Natural killer cell (primary cell): ENCODE measurements at regions not wholly inside any gene's neighbourhood (a gene's known extent, or its start where the extent isn't known, plus 50 kb on each side); places are given as distances from the start of the nearest gene placed in this dataset.

Experiments
- ATAC-seq, 3 donors: fragments of 150-1000 bp in 2 of 3; fragments of 200-7000 bp in 1 of 3; cut with Tn5 transposase; 1 replicate in 1 of 3; 2 replicates in 2 of 3; pipeline ENCODE4 v1.10.0; 2021; ENCODE audit warnings: mild to moderate bottlenecking in 2 of 3, moderate library complexity in 2 of 3
- DNase-seq, 2 donors: peaks; one replicate each; pipeline versions ENCODE4 v3.0.0 to v3.0.0-alpha.2; 2013 to 2021; ENCODE audit warnings: mixed read lengths in 1 of 2
- H3K27ac ChIP-seq: one replicate; pipeline ENCODE4 v1.5.1; 2013; ENCODE audit warnings: mild to moderate bottlenecking, low read length
- H3K27me3 ChIP-seq: one replicate; pipeline ENCODE4 v1.6.1; 2013; ENCODE audit warnings: low read length; ENCODE audit not compliant: control insufficient read depth, insufficient read depth
- H3K36me3 ChIP-seq: one replicate; pipeline ENCODE4 v1.6.1; 2013; ENCODE audit warnings: low read length; ENCODE audit not compliant: control insufficient read depth, insufficient read depth
- H3K4me1 ChIP-seq: one replicate; pipeline ENCODE4 v1.6.1; 2013; ENCODE audit warnings: low read length; ENCODE audit not compliant: control insufficient read depth, insufficient read depth
- H3K4me3 ChIP-seq: one replicate; pipeline ENCODE4 v1.5.1; 2013; ENCODE audit warnings: low read length
- H3K9me3 ChIP-seq: one replicate; pipeline ENCODE4 v1.6.1; 2013; ENCODE audit warnings: low read length; ENCODE audit not compliant: control insufficient read depth, insufficient read depth
- H3K27ac Mint-ChIP-seq, 2 donors: one replicate each; pipeline ENCODE4 v1.8.0; 2022; ENCODE audit warnings: mild to moderate bottlenecking in 2 of 2, mixed read lengths in 2 of 2, moderate library complexity in 1 of 2
- H3K27me3 Mint-ChIP-seq, 2 donors: one replicate each; pipeline ENCODE4 v1.8.0; 2022; ENCODE audit warnings: low read depth in 2 of 2, mixed read lengths in 2 of 2
- H3K36me3 Mint-ChIP-seq: one replicate; pipeline ENCODE4 v1.8.0; 2022; ENCODE audit warnings: mixed read lengths
- H3K4me1 Mint-ChIP-seq, 2 donors: one replicate each; pipeline ENCODE4 v1.8.0; 2022; ENCODE audit warnings: mixed read lengths in 2 of 2
- H3K4me3 Mint-ChIP-seq: one replicate; pipeline ENCODE4 v1.8.0; 2022; ENCODE audit warnings: mild to moderate bottlenecking, moderate library complexity, mixed read lengths
- H3K9me3 Mint-ChIP-seq, 2 donors: one replicate each; pipeline ENCODE4 v1.8.0; 2022; ENCODE audit warnings: mixed read lengths in 2 of 2
- WGBS: methylation state at CpG from one replicate; pipeline ENCODE4 v1.1.7; 2013; ENCODE audit warnings: missing lambda C conversion rate; ENCODE audit not compliant: insufficient coverage; 5-methylcytosine and 5-hydroxymethylcytosine counted together
- intact Hi-C: fragments of 100-400 bp; cut with micrococcal nuclease; formaldehyde crosslinking; loops from one replicate; pipeline ENCODE4 v1.14.2; 2022
- TF ChIP-seq, protein P1 (sequence below): fragments of 200-600 bp; IDR thresholded peaks from one replicate; pipeline ENCODE4 v1.8.0; 2022; ENCODE audit warnings: antibody characterized with exemption

DNA sequence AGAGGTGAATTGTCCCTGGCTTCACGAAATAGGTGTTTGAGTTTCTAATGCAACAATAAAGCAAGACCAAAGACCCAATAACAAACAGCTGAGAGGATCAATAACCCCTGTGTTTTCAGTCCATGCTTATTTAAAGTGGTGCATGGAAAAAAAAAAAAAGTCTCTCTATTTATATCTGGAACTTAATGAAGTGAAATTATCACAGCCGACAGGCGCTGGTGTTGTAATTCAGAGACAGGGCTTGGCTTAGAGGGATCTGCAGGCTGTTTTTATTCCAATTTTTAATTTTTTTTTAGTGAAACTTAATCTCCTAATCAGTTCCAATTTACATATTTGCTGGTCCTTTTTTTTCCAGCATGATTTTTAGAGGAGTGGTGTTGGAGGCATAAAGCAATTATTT lies 858.2 kb upstream of the SOX9 start:
- H3K36me3 ChIP-seq: no peaks in the 10 kb centered on the region
- ATAC-seq: no peak
- 71% methylated on average over 1 of the region's 3 CpGs for WGBS

GRCh38 chr17:71267668-71268067 lies 853.2 kb upstream of the SOX9 start:
- Mint-ChIP-seq H3K4me3 (no peak overlapping the region), H3K36me3 (peaks cover 15% of the 10 kb centered on the region), H3K27ac (no peak overlapping the region), H3K9me3 (peaks cover 19 to 31% of the 10 kb centered on the region in 2 donors), H3K4me1 (no peaks in the 10 kb centered on the region), H3K27me3 (no peaks in the 10 kb centered on the region)
- intact Hi-C loops: no loop called here
- Histone ChIP-seq H3K27me3 (no peaks in the 10 kb centered on the region), H3K36me3 (no peaks in the 10 kb centered on the region), H3K4me3 (no peak overlapping the region), H3K27ac (no peak overlapping the region), H3K4me1 (no peaks in the 10 kb centered on the region), H3K9me3 (no peaks in the 10 kb centered on the region)
- no CpG with 5 or more reads among the region's 1 CpG for WGBS
- DNase-seq (no peak), ATAC-seq (no peak)
- TF ChIP-seq, protein P1, sequence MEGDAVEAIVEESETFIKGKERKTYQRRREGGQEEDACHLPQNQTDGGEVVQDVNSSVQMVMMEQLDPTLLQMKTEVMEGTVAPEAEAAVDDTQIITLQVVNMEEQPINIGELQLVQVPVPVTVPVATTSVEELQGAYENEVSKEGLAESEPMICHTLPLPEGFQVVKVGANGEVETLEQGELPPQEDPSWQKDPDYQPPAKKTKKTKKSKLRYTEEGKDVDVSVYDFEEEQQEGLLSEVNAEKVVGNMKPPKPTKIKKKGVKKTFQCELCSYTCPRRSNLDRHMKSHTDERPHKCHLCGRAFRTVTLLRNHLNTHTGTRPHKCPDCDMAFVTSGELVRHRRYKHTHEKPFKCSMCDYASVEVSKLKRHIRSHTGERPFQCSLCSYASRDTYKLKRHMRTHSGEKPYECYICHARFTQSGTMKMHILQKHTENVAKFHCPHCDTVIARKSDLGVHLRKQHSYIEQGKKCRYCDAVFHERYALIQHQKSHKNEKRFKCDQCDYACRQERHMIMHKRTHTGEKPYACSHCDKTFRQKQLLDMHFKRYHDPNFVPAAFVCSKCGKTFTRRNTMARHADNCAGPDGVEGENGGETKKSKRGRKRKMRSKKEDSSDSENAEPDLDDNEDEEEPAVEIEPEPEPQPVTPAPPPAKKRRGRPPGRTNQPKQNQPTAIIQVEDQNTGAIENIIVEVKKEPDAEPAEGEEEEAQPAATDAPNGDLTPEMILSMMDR: no peak

More for the DNA sequence above, 858.2 kb upstream of the SOX9 start:
- no peak for DNase-seq
- Mint-ChIP-seq H3K9me3 (peaks cover 14 to 20% of the 10 kb centered on the region in 2 donors), H3K27ac (no peak overlapping the region), H3K27me3 (no peaks in the 10 kb centered on the region), H3K4me3 (no peak overlapping the region), H3K36me3 (peaks cover 15% of the 10 kb centered on the region), H3K4me1 (no peaks in the 10 kb centered on the region)
- intact Hi-C loops: no loop called here
- H3K27me3 ChIP-seq: no peaks in the 10 kb centered on the region
- no peaks in the 10 kb centered on the region for H3K4me1 ChIP-seq
- no peaks in the 10 kb centered on the region for H3K9me3 ChIP-seq
- TF ChIP-seq, protein P1: no peak
- H3K4me3 ChIP-seq: no peak overlapping the region
- H3K27ac ChIP-seq: no peak overlapping the region

DNA sequence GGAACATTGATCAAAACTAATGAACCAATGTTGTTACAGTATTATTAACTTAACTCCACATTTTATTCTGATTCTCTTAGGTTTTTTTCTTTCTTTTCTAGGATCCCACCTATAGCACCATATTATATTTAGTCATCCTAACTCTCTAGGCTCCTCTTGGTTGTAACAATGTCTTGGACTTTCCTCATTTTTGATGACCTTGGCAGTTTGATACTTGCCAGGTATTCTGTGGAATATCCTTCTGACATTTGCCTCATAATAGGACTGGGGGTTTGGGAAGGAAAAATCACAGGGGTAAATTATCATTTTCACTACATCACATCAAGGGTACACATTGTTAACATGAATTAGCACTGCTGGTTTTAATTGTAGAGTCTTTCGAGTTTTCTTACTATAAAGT lies 851.6 kb upstream of the SOX9 start:
- Histone ChIP-seq H3K36me3 (no peaks in the 10 kb centered on the region), H3K4me1 (no peaks in the 10 kb centered on the region), H3K9me3 (no peaks in the 10 kb centered on the region), H3K27me3 (no peaks in the 10 kb centered on the region), H3K4me3 (no peak overlapping the region), H3K27ac (no peak overlapping the region)
- Mint-ChIP-seq H3K4me3 (no peak overlapping the region), H3K36me3 (peaks cover 8% of the 10 kb centered on the region), H3K27ac (no peak overlapping the region), H3K4me1 (no peaks in the 10 kb centered on the region), H3K9me3 (peaks cover 16 to 28% of the 10 kb centered on the region in 2 donors), H3K27me3 (no peaks in the 10 kb centered on the region)
- intact Hi-C loops: no loop called here
- DNase-seq (no peak), ATAC-seq (no peak)
- TF ChIP-seq, protein P1: no peak
- no CpG with 5 or more reads among the region's 1 CpG for WGBS

GRCh38 chr17:71273441-71273840 lies 847.4 kb upstream of the SOX9 start:
- Histone ChIP-seq H3K4me3 (no peak overlapping the region), H3K27ac (no peak overlapping the region), H3K27me3 (no peaks in the 10 kb centered on the region), H3K9me3 (no peaks in the 10 kb centered on the region), H3K4me1 (no peaks in the 10 kb centered on the region), H3K36me3 (no peaks in the 10 kb centered on the region)
- intact Hi-C loops: no loop called here
- TF ChIP-seq, protein P1: no peak
- H3K27ac Mint-ChIP-seq: no peak overlapping the region
- peaks cover 10 to 32% of the 10 kb centered on the region in 2 donors for H3K9me3 Mint-ChIP-seq
- no peaks in the 10 kb centered on the region for H3K36me3 Mint-ChIP-seq
- no peak for DNase-seq
- H3K27me3 Mint-ChIP-seq: no peaks in the 10 kb centered on the region
- 75% methylated on average over 1 of the region's 2 CpGs for WGBS
- ATAC-seq: no peak
- H3K4me1 Mint-ChIP-seq: no peaks in the 10 kb centered on the region
- H3K4me3 Mint-ChIP-seq: no peak overlapping the region
